ENCODE measurements at regions not wholly inside any gene's neighbourhood (a gene's known extent, or its start where the extent isn't known, plus 50 kb on each side); places are given as distances from the start of the nearest gene placed in this dataset.

DNA sequence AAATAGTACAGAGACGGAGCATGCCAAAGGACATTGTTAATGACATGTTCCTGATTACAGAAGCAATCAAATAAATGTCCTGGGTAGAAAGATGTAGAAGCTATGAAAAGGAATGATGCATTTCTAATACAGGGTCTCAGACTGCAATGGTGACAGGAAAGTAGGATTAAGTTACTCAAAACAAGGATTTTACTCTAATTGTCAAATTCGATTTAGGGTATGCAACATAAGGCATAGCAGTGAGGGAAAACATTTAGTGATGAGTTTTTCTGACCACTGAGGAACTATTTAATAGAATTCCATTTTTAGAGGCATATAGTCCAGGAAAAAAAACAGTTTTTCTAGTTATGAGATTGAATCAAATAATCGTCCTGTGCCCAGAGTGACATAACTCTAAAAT is 715.1 kb upstream of the ACO1 start:
- TF ChIP-seq, protein P1, sequence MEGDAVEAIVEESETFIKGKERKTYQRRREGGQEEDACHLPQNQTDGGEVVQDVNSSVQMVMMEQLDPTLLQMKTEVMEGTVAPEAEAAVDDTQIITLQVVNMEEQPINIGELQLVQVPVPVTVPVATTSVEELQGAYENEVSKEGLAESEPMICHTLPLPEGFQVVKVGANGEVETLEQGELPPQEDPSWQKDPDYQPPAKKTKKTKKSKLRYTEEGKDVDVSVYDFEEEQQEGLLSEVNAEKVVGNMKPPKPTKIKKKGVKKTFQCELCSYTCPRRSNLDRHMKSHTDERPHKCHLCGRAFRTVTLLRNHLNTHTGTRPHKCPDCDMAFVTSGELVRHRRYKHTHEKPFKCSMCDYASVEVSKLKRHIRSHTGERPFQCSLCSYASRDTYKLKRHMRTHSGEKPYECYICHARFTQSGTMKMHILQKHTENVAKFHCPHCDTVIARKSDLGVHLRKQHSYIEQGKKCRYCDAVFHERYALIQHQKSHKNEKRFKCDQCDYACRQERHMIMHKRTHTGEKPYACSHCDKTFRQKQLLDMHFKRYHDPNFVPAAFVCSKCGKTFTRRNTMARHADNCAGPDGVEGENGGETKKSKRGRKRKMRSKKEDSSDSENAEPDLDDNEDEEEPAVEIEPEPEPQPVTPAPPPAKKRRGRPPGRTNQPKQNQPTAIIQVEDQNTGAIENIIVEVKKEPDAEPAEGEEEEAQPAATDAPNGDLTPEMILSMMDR (IDR thresholded peaks at IDR 0.05; ENCODE audit: low read length), result no peak
- no peak for TF ChIP-seq EZH2 (IDR thresholded peaks at IDR 0.05; ENCODE audit: borderline replicate concordance, low read length)
